Psoas muscle (tissue), 7 donors: ENCODE measurements at regions not wholly inside any gene's neighbourhood (a gene's known extent, or its start where the extent isn't known, plus 50 kb on each side); places are given as distances from the start of the nearest gene placed in this dataset.

Experiments
- ATAC-seq, 4 donors: fragments of 200-7000 bp; cut with Tn5 transposase; one replicate each; pipeline ENCODE4 v1.9.1; 2020; ENCODE audit warnings: moderate library complexity in 3 of 4, mild to moderate bottlenecking in 2 of 4
- DNase-seq, 2 donors: peaks; one replicate each; pipeline ENCODE4 v3.0.0-alpha.2; 2020
- H3K27ac ChIP-seq: fragments of 200-600 bp; one replicate; pipeline ENCODE4 v1.8.0; 2022
- H3K27me3 ChIP-seq, 3 donors: fragments of 200-600 bp in 1 of 3; one replicate each; pipeline versions ENCODE4 v1.6.1 to v1.8.0; 2013 to 2022; ENCODE audit warnings: low read length in 2 of 3, mild to moderate bottlenecking in 2 of 3, moderate library complexity in 1 of 3; ENCODE audit not compliant: insufficient read depth in 3 of 3
- H3K36me3 ChIP-seq, 2 donors: fragments of 200-600 bp in 1 of 2; one replicate each; pipeline versions ENCODE4 v1.6.1 to v1.8.0; 2013 to 2022; ENCODE audit warnings: low read depth in 1 of 2, mild to moderate bottlenecking in 1 of 2, moderate library complexity in 1 of 2; ENCODE audit not compliant: insufficient read depth in 1 of 2
- H3K4me1 ChIP-seq: fragments of 200-600 bp; one replicate; pipeline ENCODE4 v1.8.0; 2022
- H3K4me3 ChIP-seq: fragments of 200-600 bp; one replicate; pipeline ENCODE4 v1.8.0; 2022; ENCODE audit warnings: mild to moderate bottlenecking
- H3K9me3 ChIP-seq: fragments of 200-600 bp; one replicate; pipeline ENCODE4 v1.8.0; 2022
- WGBS, 3 donors: extraction: QIAGEN DNeasy Blood & Tissue Kit; methylation state at CpG; one replicate each; pipeline versions ENCODE4 v1.1.6 to v1.1.7; 2013; 5-methylcytosine and 5-hydroxymethylcytosine counted together
- intact Hi-C, 2 donors: fragments of 100-400 bp; cut with DNase I; formaldehyde crosslinking; loops; one replicate each; pipeline versions ENCODE4 v1.11.0 to v1.14.2; 2022
- TF ChIP-seq, protein P1 (sequence below): fragments of 200-600 bp; IDR thresholded peaks from one replicate; pipeline ENCODE4 v1.8.0; 2022; ENCODE audit warnings: antibody characterized with exemption
- donor health status: healthy with polysubstance abuse.
- donor health status: DM: no; HTN: no; CAD: no; lungs with moderate emphysema.
- donor health status: Bipolar disorder and iron deficiency.
- donor health status: healthy.
- donor health status: DM: yes; HTN: yes; CAD: no.
- donor health status: DM: no; HTN: no; CAD: no.
- donor health status: DM: yes; HTN: yes; CAD: no.

GRCh38 chr1:238624776-238625175, 734.1 kb upstream of the ZP4 start:
- WGBS, 3 donors, result 46 to 63% (median 54%) methylated on average over 4 of the region's 4 CpGs
- TF ChIP-seq, protein P1, sequence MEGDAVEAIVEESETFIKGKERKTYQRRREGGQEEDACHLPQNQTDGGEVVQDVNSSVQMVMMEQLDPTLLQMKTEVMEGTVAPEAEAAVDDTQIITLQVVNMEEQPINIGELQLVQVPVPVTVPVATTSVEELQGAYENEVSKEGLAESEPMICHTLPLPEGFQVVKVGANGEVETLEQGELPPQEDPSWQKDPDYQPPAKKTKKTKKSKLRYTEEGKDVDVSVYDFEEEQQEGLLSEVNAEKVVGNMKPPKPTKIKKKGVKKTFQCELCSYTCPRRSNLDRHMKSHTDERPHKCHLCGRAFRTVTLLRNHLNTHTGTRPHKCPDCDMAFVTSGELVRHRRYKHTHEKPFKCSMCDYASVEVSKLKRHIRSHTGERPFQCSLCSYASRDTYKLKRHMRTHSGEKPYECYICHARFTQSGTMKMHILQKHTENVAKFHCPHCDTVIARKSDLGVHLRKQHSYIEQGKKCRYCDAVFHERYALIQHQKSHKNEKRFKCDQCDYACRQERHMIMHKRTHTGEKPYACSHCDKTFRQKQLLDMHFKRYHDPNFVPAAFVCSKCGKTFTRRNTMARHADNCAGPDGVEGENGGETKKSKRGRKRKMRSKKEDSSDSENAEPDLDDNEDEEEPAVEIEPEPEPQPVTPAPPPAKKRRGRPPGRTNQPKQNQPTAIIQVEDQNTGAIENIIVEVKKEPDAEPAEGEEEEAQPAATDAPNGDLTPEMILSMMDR, result no peak
- no peaks in the 10 kb centered on the region for H3K36me3 ChIP-seq
- no peak for DNase-seq
- H3K27me3 ChIP-seq, result no peaks in the 10 kb centered on the region
- intact Hi-C loops, result no loop called here
- no peaks in the 10 kb centered on the region for H3K9me3 ChIP-seq
- no peak overlapping the region for H3K4me3 ChIP-seq
- no peaks in the 10 kb centered on the region for H3K4me1 ChIP-seq
- no peak for ATAC-seq
- H3K27ac ChIP-seq, result no peak overlapping the region

DNA sequence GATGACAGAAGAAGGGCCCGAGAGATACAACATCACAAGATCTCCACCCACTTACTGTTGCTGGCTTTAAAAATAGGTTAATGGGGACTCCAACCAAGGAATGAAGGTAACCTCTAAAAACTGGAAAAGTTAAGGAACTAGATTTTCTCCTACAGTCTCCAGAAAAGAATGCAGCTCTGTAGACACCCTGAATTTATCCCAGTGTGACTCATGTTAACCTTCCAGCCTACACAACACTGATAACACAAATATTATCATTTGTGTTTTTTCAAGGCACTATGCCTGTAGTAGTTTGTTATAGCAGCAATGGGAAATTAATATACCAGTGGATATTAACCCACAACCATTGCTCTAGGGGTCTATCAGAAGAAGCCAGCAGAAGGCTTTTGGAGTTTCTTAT, 730.7 kb upstream of the ZP4 start:
- Histone ChIP-seq H3K27me3 (no peaks in the 10 kb centered on the region), H3K4me3 (no peak overlapping the region), H3K9me3 (no peaks in the 10 kb centered on the region), H3K4me1 (no peaks in the 10 kb centered on the region), H3K27ac (no peak overlapping the region), H3K36me3 (no peaks in the 10 kb centered on the region)
- intact Hi-C loops, result no loop called here
- TF ChIP-seq, protein P1, result no peak
- no peak for DNase-seq
- no peak for ATAC-seq
- 68 to 81% (median 79%) methylated on average over 1 of the region's 1 CpG for WGBS, 3 donors

- intact Hi-C loops, result no loop called here
These were observed 728.9 kb upstream of the ZP4 start for GRCh38 chr1:238619652-238620051.

DNA sequence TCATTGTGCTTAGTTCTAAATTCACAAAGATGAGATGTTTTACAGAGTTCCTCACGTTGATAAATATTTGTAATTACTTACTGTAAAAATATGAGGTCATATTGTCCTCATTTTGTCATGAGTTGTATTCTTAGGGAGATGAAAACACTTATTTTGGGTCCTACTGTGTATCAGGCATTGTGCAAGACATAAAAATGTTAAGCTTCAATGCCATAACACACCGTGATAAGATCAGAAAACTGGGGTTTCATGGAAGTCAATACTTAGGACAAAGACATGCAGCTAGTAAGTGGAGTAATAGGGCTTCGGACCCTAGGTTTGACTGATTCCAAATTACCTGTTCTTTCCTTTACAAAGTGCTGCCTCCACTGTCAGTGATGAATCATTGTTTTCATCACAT, 720.7 kb upstream of the ZP4 start:
- no peaks in the 10 kb centered on the region for H3K4me1 ChIP-seq
- no peak overlapping the region for H3K4me3 ChIP-seq
- no peak for DNase-seq
- no peaks in the 10 kb centered on the region for H3K27me3 ChIP-seq
- H3K36me3 ChIP-seq, result no peaks in the 10 kb centered on the region
- ATAC-seq, result no peak
- no peak overlapping the region for H3K27ac ChIP-seq
- intact Hi-C loops, result no loop called here
- 71 to 82% (median 73%) methylated on average over 3 of the region's 3 CpGs for WGBS, 3 donors
- no peaks in the 10 kb centered on the region for H3K9me3 ChIP-seq
- TF ChIP-seq, protein P1, result no peak

More at GRCh38 chr1:238619652-238620051, 728.9 kb upstream of the ZP4 start:
- ATAC-seq, result no peak
- TF ChIP-seq, protein P1, result no peak
- no peak overlapping the region for H3K4me3 ChIP-seq
- no peaks in the 10 kb centered on the region for H3K36me3 ChIP-seq
- H3K27me3 ChIP-seq, result no peaks in the 10 kb centered on the region
- DNase-seq, result no peak
- no peak overlapping the region for H3K27ac ChIP-seq
- no peaks in the 10 kb centered on the region for H3K9me3 ChIP-seq
- H3K4me1 ChIP-seq, result no peaks in the 10 kb centered on the region

DNA sequence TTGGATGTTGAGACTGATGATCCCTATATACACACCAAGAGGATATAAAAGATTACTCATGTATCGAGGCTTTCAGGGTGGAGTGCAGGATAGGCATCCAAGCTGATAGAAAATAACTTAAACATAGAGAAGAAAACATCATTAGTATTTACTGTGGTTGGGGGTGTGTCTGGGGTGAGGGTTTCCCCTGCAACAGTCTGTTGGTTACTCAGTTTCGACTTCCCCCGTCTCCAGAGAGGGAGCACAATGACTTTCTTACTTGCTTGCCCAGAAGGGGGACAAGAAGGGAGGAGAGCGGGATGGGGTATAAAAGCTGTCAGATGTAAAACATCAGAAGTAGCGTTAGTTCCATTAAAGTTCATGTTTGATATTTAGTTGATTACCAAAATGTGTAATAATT, 717.4 kb upstream of the ZP4 start:
- DNase-seq, result no peak
- WGBS, 3 donors, result 76 to 81% (median 77%) methylated on average over 5 of the region's 5 CpGs
- no peaks in the 10 kb centered on the region for H3K36me3 ChIP-seq
- intact Hi-C loops, result no loop called here
- no peaks in the 10 kb centered on the region for H3K4me1 ChIP-seq
- no peaks in the 10 kb centered on the region for H3K9me3 ChIP-seq
- no peak for ATAC-seq
- H3K27me3 ChIP-seq, result no peaks in the 10 kb centered on the region
- H3K4me3 ChIP-seq, result no peak overlapping the region
- H3K27ac ChIP-seq, result no peak overlapping the region
- TF ChIP-seq, protein P1, result no peak
